Muscle layer of colon (tissue), 2 donors: ENCODE measurements at regions not wholly inside any gene's neighbourhood (a gene's known extent, or its start where the extent isn't known, plus 50 kb on each side); places are given as distances from the start of the nearest gene placed in this dataset.

Experiments used
- H3K27ac ChIP-seq: one replicate; pipeline ENCODE4 v1.7.0; 2013; ENCODE audit warnings: low read depth, mild to moderate bottlenecking, low read length, moderate library complexity
- H3K27me3 ChIP-seq, 2 donors: one replicate each; pipeline ENCODE4 v1.7.0; 2013; ENCODE audit warnings: low read length in 2 of 2, mild to moderate bottlenecking in 2 of 2; ENCODE audit not compliant: insufficient read depth in 2 of 2, control insufficient read depth in 1 of 2
- H3K36me3 ChIP-seq: one replicate; pipeline ENCODE4 v1.7.0; 2013; ENCODE audit warnings: mild to moderate bottlenecking, low read length; ENCODE audit not compliant: insufficient read depth
- H3K4me1 ChIP-seq: one replicate; pipeline ENCODE4 v1.7.0; 2013; ENCODE audit warnings: mild to moderate bottlenecking, low read length; ENCODE audit not compliant: insufficient read depth
- H3K4me3 ChIP-seq, 2 donors: one replicate each; pipeline ENCODE4 v1.7.0; 2013; ENCODE audit warnings: low read length in 2 of 2, low read depth in 1 of 2, mild to moderate bottlenecking in 1 of 2, moderate library complexity in 1 of 2
- H3K9ac ChIP-seq: one replicate; pipeline ENCODE4 v1.7.0; 2013; ENCODE audit warnings: low read length
- H3K9me3 ChIP-seq: one replicate; pipeline ENCODE4 v1.7.0; 2013; ENCODE audit warnings: mild to moderate bottlenecking, low read length
- donor health status: abdominal sarcoma.
- donor health status: Adenocarcinoma of cecum.

DNA sequence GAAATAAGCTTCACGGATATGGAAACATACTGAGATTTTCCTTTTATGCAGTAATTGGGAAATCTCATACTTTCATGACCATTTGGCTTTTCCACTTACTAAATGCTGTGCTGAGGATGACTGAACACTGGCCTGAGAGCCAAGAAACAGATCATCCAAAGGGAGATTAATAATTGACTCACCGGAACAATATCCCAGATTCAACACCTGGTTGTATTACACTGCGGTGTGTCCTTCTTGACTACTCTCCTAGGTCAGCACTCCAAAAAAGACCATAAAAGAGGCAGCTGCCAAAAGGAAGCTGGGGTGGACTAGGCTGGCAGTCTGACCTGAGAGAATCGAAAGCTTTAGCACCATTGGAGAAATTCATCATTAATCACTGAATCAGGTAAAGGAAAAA, 469.1 kb downstream of the CBLN2 start:
- Histone ChIP-seq H3K27me3 (no peaks in the 10 kb centered on the region), H3K27ac (no peak overlapping the region), H3K4me3 (no peak overlapping the region), H3K9me3 (no peaks in the 10 kb centered on the region), H3K9ac (no peak overlapping the region), H3K4me1 (no peaks in the 10 kb centered on the region), H3K36me3 (no peaks in the 10 kb centered on the region)

DNA sequence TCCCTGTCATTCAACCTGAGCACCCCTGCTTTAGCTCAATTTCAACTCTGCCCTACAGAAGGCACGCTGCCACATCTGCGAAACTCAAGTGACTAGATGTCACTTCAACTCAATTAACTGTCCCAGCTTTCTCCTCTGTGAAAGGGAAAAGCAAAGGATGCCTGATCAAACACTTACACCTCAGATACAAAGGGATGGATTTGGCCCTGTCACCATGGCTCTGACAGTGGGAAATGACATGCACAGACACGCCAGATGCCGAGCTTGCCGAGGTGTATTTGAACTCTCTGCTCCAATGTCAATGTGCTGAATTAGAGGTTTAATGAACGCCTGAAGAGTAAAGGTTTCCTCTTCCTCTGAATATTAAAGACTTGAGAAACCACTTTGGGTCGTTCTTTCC, 481.1 kb downstream of the CBLN2 start:
- H3K9me3 ChIP-seq, result no peaks in the 10 kb centered on the region

DNA sequence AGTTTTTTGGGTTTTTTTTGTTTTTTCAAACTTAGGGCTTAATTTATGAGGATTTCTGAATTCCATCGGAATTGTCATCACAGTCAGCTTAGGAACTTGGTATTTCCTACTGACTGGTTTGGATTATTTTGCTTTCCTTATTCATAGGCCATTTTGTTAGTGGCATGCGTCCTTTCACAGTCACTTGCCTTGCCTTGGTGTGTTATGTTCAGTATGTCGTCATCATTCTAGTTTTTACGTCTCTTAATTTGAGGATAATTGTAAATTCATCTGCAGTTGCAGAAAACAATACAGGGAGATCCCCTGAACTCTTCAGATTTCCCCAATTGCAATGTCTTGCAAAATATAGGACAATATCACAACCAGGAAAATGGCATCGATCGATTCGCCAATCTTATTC, 485.3 kb downstream of the CBLN2 start:
- Histone ChIP-seq H3K27ac (no peak overlapping the region), H3K4me1 (no peaks in the 10 kb centered on the region), H3K9ac (no peak overlapping the region), H3K27me3 (no peaks in the 10 kb centered on the region), H3K36me3 (no peaks in the 10 kb centered on the region), H3K4me3 (no peak overlapping the region), H3K9me3 (no peaks in the 10 kb centered on the region)

More for the DNA sequence above, 481.1 kb downstream of the CBLN2 start:
- Histone ChIP-seq H3K27me3 (no peaks in the 10 kb centered on the region), H3K27ac (no peak overlapping the region), H3K9ac (no peak overlapping the region), H3K4me1 (no peaks in the 10 kb centered on the region), H3K4me3 (no peak overlapping the region), H3K36me3 (no peaks in the 10 kb centered on the region)

DNA sequence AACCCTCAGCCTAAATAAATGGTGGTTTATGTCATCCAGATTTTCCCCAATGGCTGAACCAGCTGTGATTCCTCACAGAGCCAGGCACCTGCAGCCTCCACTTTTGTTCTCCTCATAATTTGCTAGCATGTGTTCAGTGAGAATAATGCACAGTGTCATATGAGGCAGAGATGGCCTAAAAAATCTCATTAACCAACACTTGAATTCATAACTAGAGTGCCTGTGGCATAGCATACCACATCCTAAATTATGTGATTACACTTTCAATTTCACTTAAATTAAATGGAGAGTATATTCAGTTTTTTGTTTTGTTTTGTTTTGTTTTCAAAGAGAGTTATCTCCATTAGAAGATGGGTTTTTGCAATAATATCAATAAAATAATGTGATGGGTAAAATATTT, 488.0 kb downstream of the CBLN2 start:
- Histone ChIP-seq H3K27me3 (no peaks in the 10 kb centered on the region), H3K9ac (no peak overlapping the region), H3K27ac (no peak overlapping the region), H3K4me3 (no peak overlapping the region), H3K36me3 (no peaks in the 10 kb centered on the region), H3K9me3 (no peaks in the 10 kb centered on the region), H3K4me1 (no peaks in the 10 kb centered on the region)

DNA sequence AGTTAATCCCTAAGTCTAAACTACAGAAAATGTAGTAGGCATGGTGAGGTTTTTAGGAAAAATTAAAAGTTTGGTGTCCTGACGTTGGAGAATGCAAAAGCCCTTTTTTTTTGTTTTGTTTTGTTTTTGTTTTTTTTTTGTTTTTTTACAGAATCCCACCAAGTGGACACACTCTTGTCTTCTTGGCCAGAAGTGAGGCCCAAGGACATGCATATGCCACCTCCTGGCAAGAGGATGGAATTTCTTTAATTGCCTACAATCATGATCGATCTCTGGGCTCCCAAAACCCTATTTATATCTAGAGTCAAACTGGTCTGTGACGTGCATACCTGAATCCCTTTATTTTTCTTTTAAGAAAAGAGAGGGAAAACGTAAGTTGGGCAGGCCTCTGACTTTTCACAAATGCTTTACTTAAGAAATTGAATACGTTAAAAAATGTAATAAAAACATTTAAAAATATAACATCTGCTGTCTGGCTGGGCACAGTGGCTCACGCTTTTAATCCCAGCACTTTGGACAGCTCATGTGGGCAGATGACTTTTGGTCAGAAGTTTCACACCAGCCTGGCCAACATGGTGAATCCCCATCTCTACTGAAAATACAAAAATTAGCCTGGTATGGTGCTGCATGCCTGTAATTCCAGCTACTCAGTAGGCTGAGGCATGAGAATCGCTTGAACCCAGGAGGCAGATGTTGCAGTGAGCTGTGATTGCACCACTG, 502.7 kb downstream of the CBLN2 start:
- Histone ChIP-seq H3K9ac (no peak overlapping the region), H3K9me3 (no peaks in the 10 kb centered on the region), H3K27me3 (no peaks in the 10 kb centered on the region), H3K4me3 (no peak overlapping the region), H3K36me3 (no peaks in the 10 kb centered on the region), H3K27ac (no peak overlapping the region), H3K4me1 (no peaks in the 10 kb centered on the region)

DNA sequence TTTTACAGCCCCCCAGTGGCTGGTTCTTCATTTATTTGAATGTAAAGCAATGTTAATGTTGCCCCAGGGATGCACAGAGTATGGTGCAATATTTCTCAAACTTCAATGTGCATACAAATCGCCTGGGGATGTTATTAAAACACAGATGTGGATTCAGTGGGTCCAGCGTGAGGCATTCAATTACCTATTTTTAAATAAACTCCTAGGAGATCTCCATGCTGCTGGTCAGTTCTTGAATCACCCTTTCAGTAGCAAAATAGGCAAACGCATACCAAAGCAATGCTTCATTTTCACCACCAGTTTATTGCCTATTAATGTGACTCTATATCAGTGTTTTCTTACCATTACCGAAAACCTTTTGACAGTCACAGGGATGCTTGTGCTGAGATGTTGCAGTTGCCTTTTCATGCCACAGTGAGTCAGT, 530.7 kb downstream of the CBLN2 start:
- no peaks in the 10 kb centered on the region for H3K36me3 ChIP-seq
- H3K9me3 ChIP-seq, result no peaks in the 10 kb centered on the region
- no peaks in the 10 kb centered on the region for H3K27me3 ChIP-seq
- no peak overlapping the region for H3K9ac ChIP-seq
- no peak overlapping the region for H3K27ac ChIP-seq
- H3K4me3 ChIP-seq, result no peak overlapping the region
- no peaks in the 10 kb centered on the region for H3K4me1 ChIP-seq

DNA sequence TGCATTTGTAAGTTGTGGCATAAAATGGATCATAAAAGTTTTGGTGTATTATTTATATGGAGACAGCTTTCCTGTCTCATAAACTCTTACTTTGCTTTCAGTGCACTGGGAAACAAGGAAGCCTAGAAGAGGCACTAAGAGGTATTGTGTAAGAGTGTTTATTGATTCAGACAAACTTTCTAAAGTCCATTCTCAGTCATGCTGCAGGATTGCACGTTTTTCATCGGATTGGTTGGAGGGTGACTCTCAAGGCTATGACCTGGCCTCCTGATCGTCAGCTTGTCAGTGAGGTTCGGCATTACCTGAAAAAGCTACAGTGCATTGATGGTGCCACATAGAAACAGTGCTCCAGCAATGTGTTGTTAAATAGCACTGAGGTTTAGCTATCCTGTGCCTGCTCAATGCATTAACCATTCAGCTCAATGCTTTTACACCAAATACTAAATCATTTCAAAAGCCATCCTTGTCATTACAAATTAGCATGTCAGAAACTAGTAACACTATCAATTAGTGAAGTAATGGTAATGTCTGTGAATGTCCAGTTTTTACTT, 545.5 kb downstream of the CBLN2 start:
- Histone ChIP-seq H3K27ac (no peak overlapping the region), H3K4me3 (no peak overlapping the region), H3K9ac (no peak overlapping the region), H3K36me3 (no peaks in the 10 kb centered on the region), H3K4me1 (no peaks in the 10 kb centered on the region), H3K27me3 (no peaks in the 10 kb centered on the region), H3K9me3 (no peaks in the 10 kb centered on the region)

DNA sequence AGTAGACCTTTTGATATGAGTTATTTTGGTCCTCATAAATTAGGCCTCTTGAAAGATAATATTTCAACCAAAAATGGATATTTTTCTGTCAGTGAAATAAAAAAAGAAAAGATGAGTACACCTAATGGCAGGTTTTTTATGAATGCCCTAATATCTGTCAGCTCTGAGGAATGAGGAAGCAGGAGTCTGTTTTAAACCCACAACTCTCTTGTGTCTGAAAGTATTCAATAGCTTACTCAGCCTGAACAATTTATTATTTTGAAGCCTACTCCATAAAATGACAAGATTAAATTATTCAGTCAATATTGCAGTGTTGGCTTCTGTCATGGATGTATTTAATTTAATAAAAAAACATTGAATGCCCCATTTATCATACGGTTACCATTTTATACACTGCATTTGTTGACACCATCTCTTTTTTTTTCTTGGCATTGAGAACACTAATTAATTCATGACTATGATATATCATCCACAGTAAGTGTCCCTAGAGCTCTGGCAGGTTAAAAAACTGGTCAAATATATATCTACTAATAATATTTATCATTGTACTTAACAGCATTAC, 548.2 kb downstream of the CBLN2 start:
- H3K27me3 ChIP-seq, result no peaks in the 10 kb centered on the region
- H3K4me1 ChIP-seq, result no peaks in the 10 kb centered on the region
- no peaks in the 10 kb centered on the region for H3K9me3 ChIP-seq
- H3K4me3 ChIP-seq, result no peak overlapping the region
- H3K9ac ChIP-seq, result no peak overlapping the region
- no peak overlapping the region for H3K27ac ChIP-seq
- no peaks in the 10 kb centered on the region for H3K36me3 ChIP-seq

DNA sequence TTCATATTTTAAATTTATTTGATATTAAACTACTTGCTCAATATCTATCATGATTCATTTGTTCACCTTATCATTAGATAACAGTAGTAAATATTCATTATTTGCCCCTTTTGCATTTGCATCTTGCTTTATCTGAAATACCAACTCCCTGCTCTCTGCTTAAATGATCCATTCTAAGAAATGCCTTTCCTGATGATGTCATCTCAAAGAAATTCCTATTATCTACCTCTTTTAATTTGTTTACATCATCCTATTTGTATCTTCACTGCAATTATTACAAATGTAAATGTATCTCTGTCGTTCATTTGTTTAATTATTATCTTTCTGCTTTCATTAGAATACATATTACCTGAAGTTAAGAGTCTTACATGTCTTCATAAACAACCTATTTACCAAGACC, 549.9 kb downstream of the CBLN2 start:
- Histone ChIP-seq H3K36me3 (no peaks in the 10 kb centered on the region), H3K9ac (no peak overlapping the region), H3K27ac (no peak overlapping the region), H3K27me3 (no peaks in the 10 kb centered on the region), H3K9me3 (no peaks in the 10 kb centered on the region), H3K4me3 (no peak overlapping the region), H3K4me1 (no peaks in the 10 kb centered on the region)

DNA sequence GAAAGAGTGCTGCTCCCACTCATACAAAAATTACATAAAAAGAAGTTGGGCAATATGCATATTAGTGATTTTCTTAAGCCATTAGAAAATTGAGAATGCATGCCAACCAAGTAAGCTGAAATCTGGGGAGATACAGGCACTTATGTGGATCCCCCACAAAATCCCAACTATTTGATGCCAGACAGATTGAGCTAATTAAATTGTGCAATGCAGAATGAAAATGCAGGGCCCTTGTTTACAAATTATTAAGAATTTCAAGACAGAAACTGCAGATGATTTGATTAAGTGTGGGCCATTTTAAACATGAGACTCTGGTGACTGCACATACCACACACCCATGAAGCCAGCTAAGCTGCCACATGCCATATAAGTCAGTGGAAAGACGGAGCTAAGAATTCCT, 554.5 kb downstream of the CBLN2 start:
- no peaks in the 10 kb centered on the region for H3K36me3 ChIP-seq
- H3K9ac ChIP-seq, result no peak overlapping the region
- H3K4me3 ChIP-seq, result no peak overlapping the region
- no peaks in the 10 kb centered on the region for H3K9me3 ChIP-seq
- no peaks in the 10 kb centered on the region for H3K27me3 ChIP-seq
- H3K4me1 ChIP-seq, result no peaks in the 10 kb centered on the region
- no peak overlapping the region for H3K27ac ChIP-seq

DNA sequence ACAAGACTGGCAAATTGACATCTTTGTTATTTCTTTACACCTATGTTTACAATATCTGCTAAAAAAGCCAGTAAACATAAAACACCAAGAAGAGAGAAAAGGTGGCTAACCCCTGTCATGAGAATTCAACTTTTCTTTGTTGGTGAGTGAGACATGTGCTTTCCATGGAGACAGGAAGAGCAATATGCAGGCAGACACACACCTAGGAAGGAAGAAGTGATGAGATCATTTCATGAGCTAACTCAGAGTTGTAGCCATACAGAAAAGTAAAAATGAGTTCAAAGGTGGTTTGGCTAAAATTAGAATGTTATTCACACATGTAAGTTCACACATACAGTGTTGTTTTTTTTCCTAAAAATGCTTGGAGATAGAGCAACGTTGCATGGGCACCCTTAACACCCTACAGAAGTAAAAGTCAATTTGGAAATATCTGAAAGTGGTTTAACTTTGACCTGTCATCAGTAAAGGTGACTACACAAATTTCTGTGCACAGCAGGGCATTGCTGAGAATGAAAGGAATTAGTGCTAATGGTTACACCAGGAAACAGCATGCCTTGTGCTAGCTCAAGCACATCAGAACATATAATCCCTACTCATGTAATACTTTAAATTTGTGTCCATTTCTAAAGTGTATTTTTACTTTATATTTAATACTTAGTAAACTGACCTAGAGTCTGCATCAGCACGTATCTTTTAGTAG, 557.6 kb downstream of the CBLN2 start:
- no peaks in the 10 kb centered on the region for H3K36me3 ChIP-seq
- H3K27ac ChIP-seq, result no peak overlapping the region
- H3K4me1 ChIP-seq, result no peaks in the 10 kb centered on the region
- no peak overlapping the region for H3K4me3 ChIP-seq
- H3K9me3 ChIP-seq, result no peaks in the 10 kb centered on the region
- no peaks in the 10 kb centered on the region for H3K27me3 ChIP-seq
- no peak overlapping the region for H3K9ac ChIP-seq
